ENCODE measurements at regions not wholly inside any gene's neighbourhood (a gene's known extent, or its start where the extent isn't known, plus 50 kb on each side); places are given as distances from the start of the nearest gene placed in this dataset.

- no peak for DNase-seq (ENCODE audit: low read depth in 2 of 2)
These were observed 54.7 kb upstream of the SMARCA2 start for GRCh38 chr9:1960342-1961042.

- DNase-seq (ENCODE audit: low read depth in 2 of 2): no peak
These were observed 53.0 kb upstream of the SMARCA2 start for GRCh38 chr9:1962122-1962521.

- no peak for DNase-seq (ENCODE audit: low read depth in 2 of 2)
These were observed 52.5 kb upstream of the SMARCA2 start for GRCh38 chr9:1962588-1963106.

GRCh38 chr9:1964093-1964492, 51.1 kb upstream of the SMARCA2 start:
- no peak for DNase-seq (ENCODE audit: low read depth in 2 of 2)
